ENCODE measurements at regions not wholly inside any gene's neighbourhood (a gene's known extent, or its start where the extent isn't known, plus 50 kb on each side); places are given as distances from the start of the nearest gene placed in this dataset.

- POLR2A ChIA-PET = no interaction called here
- Histone ChIP-seq H3K27ac (ENCODE audit: extremely low read length, insufficient read depth, low read length) (no peak overlapping the region), H4K20me1 (ENCODE audit: insufficient read depth, low read length) (no peaks in the 10 kb centered on the region), H3K79me2 (ENCODE audit: insufficient read depth, low read length) (no peaks in the 10 kb centered on the region), H3K9ac (ENCODE audit: insufficient read depth, low read depth, low read length) (no peak overlapping the region), H3K36me3 (replicated peaks in 1 of 2; ENCODE audit: control insufficient read depth in 1 of 2, insufficient read depth in 2 of 2, low read length in 2 of 2) (no peaks in the 10 kb centered on the region), H3K27me3 (ENCODE audit: control insufficient read depth in 1 of 2, insufficient read depth in 2 of 2, low read length in 2 of 2) (peaks cover 0 to 5% of the 10 kb centered on the region in 2 experiments; a peak in 2 of 5 replicates), H3K4me3 (replicated peaks in 1 of 3; ENCODE audit: insufficient read depth in 1 of 3, low read depth in 2 of 3, low read length in 3 of 3) (no peak overlapping the region), H3K4me1 (ENCODE audit: insufficient read depth, low read length) (peaks cover 18% of the 10 kb centered on the region), H3K4me2 (ENCODE audit: low read depth, low read length) (peak overlapping the region; percentile 26), H2AFZ (ENCODE audit: low read length) (no peak overlapping the region), H3K9me3 (ENCODE audit: low read length) (no peaks in the 10 kb centered on the region)
- FAIRE-seq (no peak), ATAC-seq (peak; percentile 89), DNase-seq (ENCODE audit: low spot score) (peak; percentile 70)
- intact Hi-C loops (cut with micrococcal nuclease; ENCODE audit: unreplicated experiment) (no loop called here), in situ Hi-C loops (cut with HindIII; ENCODE audit: extremely low pct_ligation_motif_present, low pct_unique_long_range_greater_than_20kb) (no loop called here)
- WGBS (ENCODE audit: low lambda C conversion rate) = 3% methylated on average over 15 of the region's 17 CpGs
- CTCF ChIA-PET (ENCODE audit: low intra/inter-chr PET ratio, low total read pairs) = no interaction called here
- no TSS peak for BruUV-seq (replicated peaks)
- TF ChIP-seq, protein P1, sequence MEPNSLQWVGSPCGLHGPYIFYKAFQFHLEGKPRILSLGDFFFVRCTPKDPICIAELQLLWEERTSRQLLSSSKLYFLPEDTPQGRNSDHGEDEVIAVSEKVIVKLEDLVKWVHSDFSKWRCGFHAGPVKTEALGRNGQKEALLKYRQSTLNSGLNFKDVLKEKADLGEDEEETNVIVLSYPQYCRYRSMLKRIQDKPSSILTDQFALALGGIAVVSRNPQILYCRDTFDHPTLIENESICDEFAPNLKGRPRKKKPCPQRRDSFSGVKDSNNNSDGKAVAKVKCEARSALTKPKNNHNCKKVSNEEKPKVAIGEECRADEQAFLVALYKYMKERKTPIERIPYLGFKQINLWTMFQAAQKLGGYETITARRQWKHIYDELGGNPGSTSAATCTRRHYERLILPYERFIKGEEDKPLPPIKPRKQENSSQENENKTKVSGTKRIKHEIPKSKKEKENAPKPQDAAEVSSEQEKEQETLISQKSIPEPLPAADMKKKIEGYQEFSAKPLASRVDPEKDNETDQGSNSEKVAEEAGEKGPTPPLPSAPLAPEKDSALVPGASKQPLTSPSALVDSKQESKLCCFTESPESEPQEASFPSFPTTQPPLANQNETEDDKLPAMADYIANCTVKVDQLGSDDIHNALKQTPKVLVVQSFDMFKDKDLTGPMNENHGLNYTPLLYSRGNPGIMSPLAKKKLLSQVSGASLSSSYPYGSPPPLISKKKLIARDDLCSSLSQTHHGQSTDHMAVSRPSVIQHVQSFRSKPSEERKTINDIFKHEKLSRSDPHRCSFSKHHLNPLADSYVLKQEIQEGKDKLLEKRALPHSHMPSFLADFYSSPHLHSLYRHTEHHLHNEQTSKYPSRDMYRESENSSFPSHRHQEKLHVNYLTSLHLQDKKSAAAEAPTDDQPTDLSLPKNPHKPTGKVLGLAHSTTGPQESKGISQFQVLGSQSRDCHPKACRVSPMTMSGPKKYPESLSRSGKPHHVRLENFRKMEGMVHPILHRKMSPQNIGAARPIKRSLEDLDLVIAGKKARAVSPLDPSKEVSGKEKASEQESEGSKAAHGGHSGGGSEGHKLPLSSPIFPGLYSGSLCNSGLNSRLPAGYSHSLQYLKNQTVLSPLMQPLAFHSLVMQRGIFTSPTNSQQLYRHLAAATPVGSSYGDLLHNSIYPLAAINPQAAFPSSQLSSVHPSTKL (CRISPR knock-in tag; IDR thresholded peaks at IDR 0.05) = 0 out of 2 replicates have a peak, but pooled peaks have one; percentile 25
- 0 out of 2 replicates have a peak, but pooled peaks have one; percentile 36 for TF ChIP-seq CEBPB (IDR thresholded peaks at IDR 0.05; ENCODE audit: borderline replicate concordance, low read depth, low read length)
- TF ChIP-seq CC2D1A (CRISPR knock-in tag; IDR thresholded peaks at IDR 0.05) = no peak
- no peak for TF ChIP-seq HMG20A (CRISPR knock-in tag; IDR thresholded peaks at IDR 0.05; ENCODE audit: borderline replicate concordance)
- no peak for TF ChIP-seq SOX6 (IDR thresholded peaks at IDR 0.05)
- peak; percentile 19; the same call in 1 of the 2 replicates for TF ChIP-seq SOX6 (CRISPR knock-in tag; IDR thresholded peaks at IDR 0.05)
- TF ChIP-seq ZNF550 (CRISPR knock-in tag; IDR thresholded peaks at IDR 0.05; ENCODE audit: borderline replicate concordance) = no peak
- TF ChIP-seq SMARCC2 (IDR thresholded peaks at IDR 0.05) = no peak
- TF ChIP-seq HHEX (CRISPR knock-in tag; IDR thresholded peaks at IDR 0.05) = 0 out of 2 replicates have a peak, but pooled peaks have one; percentile 20
- peak; percentile 49; the same call in 1 of the 2 replicates for TF ChIP-seq FOXA3 (CRISPR knock-in tag; IDR thresholded peaks at IDR 0.05)
- 0 out of 2 replicates have a peak, but pooled peaks have one; percentile 22 for TF ChIP-seq CEBPG (CRISPR knock-in tag; IDR thresholded peaks at IDR 0.05)
- 0 out of 2 replicates have a peak, but pooled peaks have one; percentile 27 for TF ChIP-seq GATAD2A (CRISPR knock-in tag; IDR thresholded peaks at IDR 0.05)
- TF ChIP-seq, protein P2, sequence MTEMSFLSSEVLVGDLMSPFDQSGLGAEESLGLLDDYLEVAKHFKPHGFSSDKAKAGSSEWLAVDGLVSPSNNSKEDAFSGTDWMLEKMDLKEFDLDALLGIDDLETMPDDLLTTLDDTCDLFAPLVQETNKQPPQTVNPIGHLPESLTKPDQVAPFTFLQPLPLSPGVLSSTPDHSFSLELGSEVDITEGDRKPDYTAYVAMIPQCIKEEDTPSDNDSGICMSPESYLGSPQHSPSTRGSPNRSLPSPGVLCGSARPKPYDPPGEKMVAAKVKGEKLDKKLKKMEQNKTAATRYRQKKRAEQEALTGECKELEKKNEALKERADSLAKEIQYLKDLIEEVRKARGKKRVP (CRISPR knock-in tag; IDR thresholded peaks at IDR 0.05) = no peak; a peak in 1 of 4 replicates
- 0 out of 2 replicates have a peak, but pooled peaks have one; percentile 22 for TF ChIP-seq HDAC1 (CRISPR knock-in tag; IDR thresholded peaks at IDR 0.05)
- TF ChIP-seq BCL6 (CRISPR knock-in tag; IDR thresholded peaks at IDR 0.05) = no peak; the same call in 1 of the 2 replicates
- TF ChIP-seq FOSL2 (CRISPR knock-in tag; IDR thresholded peaks at IDR 0.05) = peak; percentile 68
- TF ChIP-seq FOXA1 (IDR thresholded peaks at IDR 0.05) = no peak
- TF ChIP-seq FOXA1 (CRISPR knock-in tag; IDR thresholded peaks at IDR 0.05) = 0 out of 2 replicates have a peak, but pooled peaks have one; percentile 53
- TF ChIP-seq SP2 (CRISPR knock-in tag; IDR thresholded peaks at IDR 0.05) = no peak
- TF ChIP-seq ESRRA (CRISPR knock-in tag; IDR thresholded peaks at IDR 0.05; ENCODE audit: low read depth) = 0 out of 2 replicates have a peak, but pooled peaks have one; percentile 39
- TF ChIP-seq, protein P3, sequence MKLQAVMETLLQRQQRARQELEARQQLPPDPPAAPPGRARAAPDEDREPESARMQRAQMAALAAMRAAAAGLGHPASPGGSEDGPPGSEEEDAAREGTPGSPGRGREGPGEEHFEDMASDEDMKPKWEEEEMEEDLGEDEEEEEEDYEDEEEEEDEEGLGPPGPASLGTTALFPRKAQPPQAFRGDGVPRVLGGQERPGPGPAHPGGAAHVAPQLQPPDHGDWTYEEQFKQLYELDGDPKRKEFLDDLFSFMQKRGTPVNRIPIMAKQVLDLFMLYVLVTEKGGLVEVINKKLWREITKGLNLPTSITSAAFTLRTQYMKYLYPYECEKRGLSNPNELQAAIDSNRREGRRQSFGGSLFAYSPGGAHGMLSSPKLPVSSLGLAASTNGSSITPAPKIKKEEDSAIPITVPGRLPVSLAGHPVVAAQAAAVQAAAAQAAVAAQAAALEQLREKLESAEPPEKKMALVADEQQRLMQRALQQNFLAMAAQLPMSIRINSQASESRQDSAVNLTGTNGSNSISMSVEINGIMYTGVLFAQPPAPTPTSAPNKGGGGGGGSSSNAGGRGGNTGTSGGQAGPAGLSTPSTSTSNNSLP (IDR thresholded peaks at IDR 0.05; ENCODE audit: low read depth, low read length) = peak; percentile 72
These were observed 288.5 kb downstream of the ASMT start for GRCh38 chrX:1903236-1903935.

All from HepG2 (cell line).